HAP-1 (cell line): ENCODE measurements at regions not wholly inside any gene's neighbourhood (a gene's known extent, or its start where the extent isn't known, plus 50 kb on each side); places are given as distances from the start of the nearest gene placed in this dataset.

Experiments used
- DNase-seq, 2 experiments: peaks; one replicate each; pipeline ENCODE4 v3.0.0-alpha.2; 2016 to 2020; ENCODE audit warnings: low spot score in 2 of 2
- H3K27me3 ChIP-seq: fragments of 250-450 bp; sonication (Bioruptor Pico); 2 replicates; pipeline ENCODE4 v1.5.1; 2020; ENCODE audit warnings: low read depth, mild to moderate bottlenecking, moderate library complexity
- H3K36me3 ChIP-seq: fragments of 250-450 bp; sonication (Bioruptor Pico); replicated peaks from 2 replicates; pipeline ENCODE4 v1.5.1; 2020; ENCODE audit warnings: mild to moderate bottlenecking
- H3K4me1 ChIP-seq: fragments of 250-450 bp; sonication (Bioruptor Pico); 2 replicates; pipeline ENCODE4 v1.5.1; 2020; ENCODE audit warnings: mild to moderate bottlenecking
- H3K4me3 ChIP-seq: fragments of 250-450 bp; sonication (Bioruptor Pico); 2 replicates; pipeline ENCODE4 v1.5.1; 2020; ENCODE audit warnings: mild to moderate bottlenecking, moderate library complexity
- H3K9me3 ChIP-seq: fragments of 250-450 bp; sonication (Bioruptor Pico); 2 replicates; pipeline ENCODE4 v1.5.1; 2020; ENCODE audit warnings: mild to moderate bottlenecking, moderate library complexity
- in situ Hi-C: fragments of 300-500 bp; cut with MboI; formaldehyde crosslinking; loops from 3 replicates; pipeline ENCODE4 v1.14.3; 2020; ENCODE audit warnings: low sequenced_read_pairs, inconsistent platforms, mixed read lengths

GRCh38 chr13:85698256-85698655 lies 101.0 kb downstream of the SLITRK6 start:
- in situ Hi-C loops: no loop called here
- no peaks in the 10 kb centered on the region for H3K9me3 ChIP-seq
- no peaks in the 10 kb centered on the region for H3K27me3 ChIP-seq
- H3K4me1 ChIP-seq: no peaks in the 10 kb centered on the region
- H3K36me3 ChIP-seq: no peaks in the 10 kb centered on the region
- H3K4me3 ChIP-seq: no peak overlapping the region
- DNase-seq: no peak

- Histone ChIP-seq H3K27me3 (no peaks in the 10 kb centered on the region), H3K9me3 (no peaks in the 10 kb centered on the region), H3K4me3 (no peak overlapping the region), H3K36me3 (no peaks in the 10 kb centered on the region), H3K4me1 (no peaks in the 10 kb centered on the region)
- DNase-seq: no peak
- in situ Hi-C loops: no loop called here
Measured at GRCh38 chr13:85694992-85695391, 104.2 kb downstream of the SLITRK6 start.

- no peaks in the 10 kb centered on the region for H3K36me3 ChIP-seq
- DNase-seq: no peak
- H3K27me3 ChIP-seq: no peaks in the 10 kb centered on the region
- no peak overlapping the region for H3K4me3 ChIP-seq
- no peaks in the 10 kb centered on the region for H3K9me3 ChIP-seq
- H3K4me1 ChIP-seq: no peaks in the 10 kb centered on the region
- in situ Hi-C loops: no loop called here
Measured at GRCh38 chr13:85693889-85694511, 105.2 kb downstream of the SLITRK6 start.

GRCh38 chr13:85690368-85690767 lies 108.9 kb downstream of the SLITRK6 start:
- DNase-seq: no peak
- no peaks in the 10 kb centered on the region for H3K4me1 ChIP-seq
- no peaks in the 10 kb centered on the region for H3K36me3 ChIP-seq
- H3K9me3 ChIP-seq: no peaks in the 10 kb centered on the region
- H3K27me3 ChIP-seq: no peaks in the 10 kb centered on the region
- H3K4me3 ChIP-seq: no peak overlapping the region
- in situ Hi-C loops: no loop called here

- in situ Hi-C loops: no loop called here
- Histone ChIP-seq H3K4me1 (no peaks in the 10 kb centered on the region), H3K36me3 (no peaks in the 10 kb centered on the region), H3K4me3 (no peak overlapping the region), H3K9me3 (no peaks in the 10 kb centered on the region), H3K27me3 (no peaks in the 10 kb centered on the region)
- no peak for DNase-seq
Measured at GRCh38 chr13:85685436-85685835, 113.8 kb downstream of the SLITRK6 start.

- in situ Hi-C loops: no loop called here
- Histone ChIP-seq H3K27me3 (no peaks in the 10 kb centered on the region), H3K4me3 (no peak overlapping the region), H3K4me1 (no peaks in the 10 kb centered on the region), H3K36me3 (no peaks in the 10 kb centered on the region), H3K9me3 (no peaks in the 10 kb centered on the region)
- DNase-seq: no peak
Measured at GRCh38 chr13:85675151-85675907, 123.9 kb downstream of the SLITRK6 start.

- H3K4me3 ChIP-seq: no peak overlapping the region
- in situ Hi-C loops: no loop called here
- no peaks in the 10 kb centered on the region for H3K36me3 ChIP-seq
- H3K27me3 ChIP-seq: no peaks in the 10 kb centered on the region
- H3K4me1 ChIP-seq: no peaks in the 10 kb centered on the region
- no peak for DNase-seq
- H3K9me3 ChIP-seq: no peaks in the 10 kb centered on the region
Measured at GRCh38 chr13:85671336-85671735, 127.9 kb downstream of the SLITRK6 start.

GRCh38 chr13:85666356-85666755 lies 132.9 kb downstream of the SLITRK6 start:
- Histone ChIP-seq H3K4me3 (no peak overlapping the region), H3K36me3 (no peaks in the 10 kb centered on the region), H3K4me1 (no peaks in the 10 kb centered on the region), H3K27me3 (no peaks in the 10 kb centered on the region), H3K9me3 (no peaks in the 10 kb centered on the region)
- in situ Hi-C loops: no loop called here
- no peak for DNase-seq

- Histone ChIP-seq H3K27me3 (no peaks in the 10 kb centered on the region), H3K4me1 (no peaks in the 10 kb centered on the region), H3K9me3 (no peaks in the 10 kb centered on the region), H3K4me3 (no peak overlapping the region), H3K36me3 (no peaks in the 10 kb centered on the region)
- DNase-seq: no peak
- in situ Hi-C loops: no loop called here
Measured at GRCh38 chr13:85665286-85665685, 133.9 kb downstream of the SLITRK6 start.

GRCh38 chr13:85663856-85664255 lies 135.4 kb downstream of the SLITRK6 start:
- no peak overlapping the region for H3K4me3 ChIP-seq
- no peaks in the 10 kb centered on the region for H3K27me3 ChIP-seq
- in situ Hi-C loops: no loop called here
- no peak for DNase-seq
- H3K4me1 ChIP-seq: no peaks in the 10 kb centered on the region
- H3K36me3 ChIP-seq: no peaks in the 10 kb centered on the region
- no peaks in the 10 kb centered on the region for H3K9me3 ChIP-seq

GRCh38 chr13:85662186-85662585 lies 137.0 kb downstream of the SLITRK6 start:
- Histone ChIP-seq H3K9me3 (no peaks in the 10 kb centered on the region), H3K4me1 (no peaks in the 10 kb centered on the region), H3K27me3 (no peaks in the 10 kb centered on the region), H3K4me3 (no peak overlapping the region), H3K36me3 (no peaks in the 10 kb centered on the region)
- in situ Hi-C loops: no loop called here
- no peak for DNase-seq

GRCh38 chr13:85661675-85662074 lies 137.5 kb downstream of the SLITRK6 start:
- Histone ChIP-seq H3K36me3 (no peaks in the 10 kb centered on the region), H3K9me3 (no peaks in the 10 kb centered on the region), H3K4me3 (no peak overlapping the region), H3K4me1 (no peaks in the 10 kb centered on the region), H3K27me3 (no peaks in the 10 kb centered on the region)
- no peak for DNase-seq
- in situ Hi-C loops: no loop called here

- no peak overlapping the region for H3K4me3 ChIP-seq
- in situ Hi-C loops: no loop called here
- H3K27me3 ChIP-seq: no peaks in the 10 kb centered on the region
- H3K36me3 ChIP-seq: no peaks in the 10 kb centered on the region
- no peaks in the 10 kb centered on the region for H3K9me3 ChIP-seq
- no peaks in the 10 kb centered on the region for H3K4me1 ChIP-seq
- DNase-seq: no peak
Measured at GRCh38 chr13:85659493-85659892, 139.7 kb downstream of the SLITRK6 start.

GRCh38 chr13:85657942-85658341 lies 141.3 kb downstream of the SLITRK6 start:
- H3K27me3 ChIP-seq: no peaks in the 10 kb centered on the region
- no peaks in the 10 kb centered on the region for H3K4me1 ChIP-seq
- DNase-seq: no peak
- H3K4me3 ChIP-seq: no peak overlapping the region
- in situ Hi-C loops: no loop called here
- no peaks in the 10 kb centered on the region for H3K9me3 ChIP-seq
- H3K36me3 ChIP-seq: no peaks in the 10 kb centered on the region
